ENCODE measurements at regions not wholly inside any gene's neighbourhood (a gene's known extent, or its start where the extent isn't known, plus 50 kb on each side); places are given as distances from the start of the nearest gene placed in this dataset.

DNA sequence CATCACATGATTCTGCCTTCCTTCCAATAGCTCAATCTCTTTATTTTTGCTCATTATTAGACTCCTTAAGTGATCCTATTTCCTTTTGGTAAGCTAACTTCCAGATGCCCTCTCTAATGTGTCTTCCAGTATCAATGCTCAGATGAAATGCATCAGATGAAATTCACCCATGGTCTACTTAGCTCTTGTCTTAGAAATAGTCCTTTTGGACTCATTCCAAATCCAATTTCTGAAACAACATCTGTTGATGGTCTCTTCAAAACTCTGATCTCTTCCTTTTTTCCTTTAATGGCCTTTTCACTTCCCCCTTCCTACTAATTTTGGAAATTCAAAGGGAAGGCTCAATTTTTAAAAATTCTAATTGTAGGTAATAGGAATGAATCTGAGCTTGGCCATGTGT, 81.1 kb upstream of the GREM2 start:
- Histone ChIP-seq H3K27ac (ENCODE audit: low read depth) (no peak overlapping the region), H3K79me2 (replicated peaks; ENCODE audit: insufficient read depth) (no peaks in the 10 kb centered on the region), H3K4me1 (ENCODE audit: insufficient read depth) (peaks cover 18% of the 10 kb centered on the region), H4K20me1 (replicated peaks; ENCODE audit: insufficient read depth) (no peaks in the 10 kb centered on the region), H2AFZ (no peak overlapping the region), H3K4me2 (no peak overlapping the region), H3K9me2 (ENCODE audit: insufficient read depth) (no peaks in the 10 kb centered on the region), H3K27me3 (ENCODE audit: insufficient read depth) (no peaks in the 10 kb centered on the region), H3K36me3 (ENCODE audit: insufficient read depth) (no peaks in the 10 kb centered on the region), H3F3A (replicated peaks; ENCODE audit: low read depth) (no peaks in the 10 kb centered on the region), H3K4me3 (no peak overlapping the region)
- no peak overlapping the region for H3K27ac Mint-ChIP-seq
- DNase-seq (ENCODE audit: low spot score) (no peak), ATAC-seq (no peak)
- H3K27me3 Mint-ChIP-seq (ENCODE audit: insufficient read depth, low read depth, poor library complexity), result peaks cover 9% of the 10 kb centered on the region
- H3K9me3 Mint-ChIP-seq, result no peaks in the 10 kb centered on the region
- H3K36me3 Mint-ChIP-seq (ENCODE audit: low read depth), result no peaks in the 10 kb centered on the region
- H3K4me1 Mint-ChIP-seq, result peaks cover 14% of the 10 kb centered on the region
- TF ChIP-seq EZH2phosphoT487 (IDR thresholded peaks at IDR 0.05; ENCODE audit: unreplicated experiment), result no peak
- TF ChIP-seq ZNF331 (CRISPR knock-in tag; IDR thresholded peaks at IDR 0.05; ENCODE audit: low read depth), result no peak
- TF ChIP-seq POLR2AphosphoS5 (IDR thresholded peaks at IDR 0.05; ENCODE audit: low read depth), result no peak
- no peak for TF ChIP-seq STAT1 (IDR thresholded peaks at IDR 0.05; ENCODE audit: unreplicated experiment)
- TF ChIP-seq, protein P1, sequence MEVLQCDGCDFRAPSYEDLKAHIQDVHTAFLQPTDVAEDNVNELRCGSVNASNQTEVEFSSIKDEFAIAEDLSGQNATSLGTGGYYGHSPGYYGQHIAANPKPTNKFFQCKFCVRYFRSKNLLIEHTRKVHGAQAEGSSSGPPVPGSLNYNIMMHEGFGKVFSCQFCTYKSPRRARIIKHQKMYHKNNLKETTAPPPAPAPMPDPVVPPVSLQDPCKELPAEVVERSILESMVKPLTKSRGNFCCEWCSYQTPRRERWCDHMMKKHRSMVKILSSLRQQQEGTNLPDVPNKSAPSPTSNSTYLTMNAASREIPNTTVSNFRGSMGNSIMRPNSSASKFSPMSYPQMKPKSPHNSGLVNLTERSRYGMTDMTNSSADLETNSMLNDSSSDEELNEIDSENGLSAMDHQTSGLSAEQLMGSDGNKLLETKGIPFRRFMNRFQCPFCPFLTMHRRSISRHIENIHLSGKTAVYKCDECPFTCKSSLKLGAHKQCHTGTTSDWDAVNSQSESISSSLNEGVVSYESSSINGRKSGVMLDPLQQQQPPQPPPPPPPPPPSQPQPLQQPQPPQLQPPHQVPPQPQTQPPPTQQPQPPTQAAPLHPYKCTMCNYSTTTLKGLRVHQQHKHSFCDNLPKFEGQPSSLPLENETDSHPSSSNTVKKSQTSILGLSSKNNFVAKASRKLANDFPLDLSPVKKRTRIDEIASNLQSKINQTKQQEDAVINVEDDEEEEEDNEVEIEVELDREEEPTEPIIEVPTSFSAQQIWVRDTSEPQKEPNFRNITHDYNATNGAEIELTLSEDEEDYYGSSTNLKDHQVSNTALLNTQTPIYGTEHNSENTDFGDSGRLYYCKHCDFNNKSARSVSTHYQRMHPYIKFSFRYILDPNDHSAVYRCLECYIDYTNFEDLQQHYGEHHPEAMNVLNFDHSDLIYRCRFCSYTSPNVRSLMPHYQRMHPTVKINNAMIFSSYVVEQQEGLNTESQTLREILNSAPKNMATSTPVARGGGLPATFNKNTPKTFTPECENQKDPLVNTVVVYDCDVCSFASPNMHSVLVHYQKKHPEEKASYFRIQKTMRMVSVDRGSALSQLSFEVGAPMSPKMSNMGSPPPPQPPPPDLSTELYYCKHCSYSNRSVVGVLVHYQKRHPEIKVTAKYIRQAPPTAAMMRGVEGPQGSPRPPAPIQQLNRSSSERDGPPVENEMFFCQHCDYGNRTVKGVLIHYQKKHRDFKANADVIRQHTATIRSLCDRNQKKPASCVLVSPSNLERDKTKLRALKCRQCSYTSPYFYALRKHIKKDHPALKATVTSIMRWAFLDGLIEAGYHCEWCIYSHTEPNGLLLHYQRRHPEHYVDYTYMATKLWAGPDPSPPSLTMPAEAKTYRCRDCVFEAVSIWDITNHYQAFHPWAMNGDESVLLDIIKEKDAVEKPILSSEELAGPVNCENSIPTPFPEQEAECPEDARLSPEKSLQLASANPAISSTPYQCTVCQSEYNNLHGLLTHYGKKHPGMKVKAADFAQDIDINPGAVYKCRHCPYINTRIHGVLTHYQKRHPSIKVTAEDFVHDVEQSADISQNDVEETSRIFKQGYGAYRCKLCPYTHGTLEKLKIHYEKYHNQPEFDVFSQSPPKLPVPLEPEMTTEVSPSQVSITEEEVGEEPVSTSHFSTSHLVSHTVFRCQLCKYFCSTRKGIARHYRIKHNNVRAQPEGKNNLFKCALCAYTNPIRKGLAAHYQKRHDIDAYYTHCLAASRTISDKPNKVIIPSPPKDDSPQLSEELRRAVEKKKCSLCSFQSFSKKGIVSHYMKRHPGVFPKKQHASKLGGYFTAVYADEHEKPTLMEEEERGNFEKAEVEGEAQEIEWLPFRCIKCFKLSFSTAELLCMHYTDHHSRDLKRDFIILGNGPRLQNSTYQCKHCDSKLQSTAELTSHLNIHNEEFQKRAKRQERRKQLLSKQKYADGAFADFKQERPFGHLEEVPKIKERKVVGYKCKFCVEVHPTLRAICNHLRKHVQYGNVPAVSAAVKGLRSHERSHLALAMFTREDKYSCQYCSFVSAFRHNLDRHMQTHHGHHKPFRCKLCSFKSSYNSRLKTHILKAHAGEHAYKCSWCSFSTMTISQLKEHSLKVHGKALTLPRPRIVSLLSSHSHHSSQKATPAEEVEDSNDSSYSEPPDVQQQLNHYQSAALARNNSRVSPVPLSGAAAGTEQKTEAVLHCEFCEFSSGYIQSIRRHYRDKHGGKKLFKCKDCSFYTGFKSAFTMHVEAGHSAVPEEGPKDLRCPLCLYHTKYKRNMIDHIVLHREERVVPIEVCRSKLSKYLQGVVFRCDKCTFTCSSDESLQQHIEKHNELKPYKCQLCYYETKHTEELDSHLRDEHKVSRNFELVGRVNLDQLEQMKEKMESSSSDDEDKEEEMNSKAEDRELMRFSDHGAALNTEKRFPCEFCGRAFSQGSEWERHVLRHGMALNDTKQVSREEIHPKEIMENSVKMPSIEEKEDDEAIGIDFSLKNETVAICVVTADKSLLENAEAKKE (CRISPR knock-in tag; IDR thresholded peaks at IDR 0.05), result no peak
- TF ChIP-seq, protein P2, sequence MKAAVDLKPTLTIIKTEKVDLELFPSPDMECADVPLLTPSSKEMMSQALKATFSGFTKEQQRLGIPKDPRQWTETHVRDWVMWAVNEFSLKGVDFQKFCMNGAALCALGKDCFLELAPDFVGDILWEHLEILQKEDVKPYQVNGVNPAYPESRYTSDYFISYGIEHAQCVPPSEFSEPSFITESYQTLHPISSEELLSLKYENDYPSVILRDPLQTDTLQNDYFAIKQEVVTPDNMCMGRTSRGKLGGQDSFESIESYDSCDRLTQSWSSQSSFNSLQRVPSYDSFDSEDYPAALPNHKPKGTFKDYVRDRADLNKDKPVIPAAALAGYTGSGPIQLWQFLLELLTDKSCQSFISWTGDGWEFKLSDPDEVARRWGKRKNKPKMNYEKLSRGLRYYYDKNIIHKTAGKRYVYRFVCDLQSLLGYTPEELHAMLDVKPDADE (IDR thresholded peaks at IDR 0.05), result no peak
- TF ChIP-seq JUNB (IDR thresholded peaks at IDR 0.05; ENCODE audit: unreplicated experiment), result no peak
- no peak for TF ChIP-seq ZNF114 (CRISPR knock-in tag; IDR thresholded peaks at IDR 0.05)
- H3K4me3 Mint-ChIP-seq, result no peak overlapping the region
